Panc1 (cell line): ENCODE measurements at regions not wholly inside any gene's neighbourhood (a gene's known extent, or its start where the extent isn't known, plus 50 kb on each side); places are given as distances from the start of the nearest gene placed in this dataset.

Source experiments
- ATAC-seq: fragments of 200-7000 bp; cut with Tn5 transposase; 2 replicates; pipeline ENCODE4 v1.9.1; 2020; ENCODE audit warnings: mild to moderate bottlenecking, moderate library complexity
- BruUV-seq: library from RNA; stranded (reverse); fragments of 400-500 nt; replicated peaks from 2 replicates; lab custom pipeline; 2021; lab: Mats Ljungman, UMichigan
- CTCF ChIA-PET: fragments of 300-600 bp; sonication (Branson Sonifier 250); formaldehyde crosslinking; loops from one replicate; lab custom pipeline; 2022; ENCODE audit warnings: antibody characterized with exemption; lab: Charles Lee
- POLR2A ChIA-PET: fragments of 300-600 bp; sonication (Branson Sonifier 250); formaldehyde crosslinking; loops from one replicate; lab custom pipeline; 2022; ENCODE audit warnings: antibody characterized with exemption; lab: Charles Lee
- DNase-seq: peaks from one replicate; pipeline ENCODE4 v3.0.0-alpha.2; 2010; ENCODE audit warnings: low read depth, low spot score
- H3K27ac ChIP-seq: 2 replicates; pipeline ENCODE4 v1.5.1; 2011; ENCODE audit warnings: mild to moderate bottlenecking, low read length, inconsistent platforms
- H3K27me3 ChIP-seq: fragments of 200-500 bp; sonication (Bioruptor generic); 2 replicates; pipeline ENCODE4 v1.6.0; 2014; ENCODE audit warnings: low read length, inconsistent platforms; ENCODE audit not compliant: control insufficient read depth, insufficient read depth
- H3K36me3 ChIP-seq: fragments of 200-500 bp; sonication (Bioruptor generic); 2 replicates; pipeline ENCODE4 v1.5.1; 2014; ENCODE audit warnings: inconsistent platforms, mild to moderate bottlenecking, low read length, moderate library complexity; ENCODE audit not compliant: control insufficient read depth, insufficient read depth
- H3K4me1 ChIP-seq: 2 replicates; pipeline ENCODE4 v1.5.1; 2011; ENCODE audit warnings: inconsistent platforms, mild to moderate bottlenecking, low read length, moderate library complexity; ENCODE audit not compliant: control insufficient read depth, insufficient read depth
- H3K4me3 ChIP-seq, 2 experiments: 2 replicates each; pipeline ENCODE4 v1.5.1; 2011 to 2012; ENCODE audit warnings: low read depth in 2 of 2, low read length in 2 of 2, mild to moderate bottlenecking in 2 of 2, inconsistent platforms in 1 of 2, moderate library complexity in 1 of 2
- H3K9me3 ChIP-seq: fragments of 200-500 bp; sonication (Bioruptor generic); 2 replicates; pipeline ENCODE4 v1.5.1; 2014; ENCODE audit warnings: low read depth, mild to moderate bottlenecking, inconsistent platforms, low read length, moderate library complexity; ENCODE audit not compliant: control insufficient read depth, insufficient read depth
- POLR2AphosphoS5 ChIP-seq: IDR thresholded peaks from 2 replicates; pipeline ENCODE4 v1.6.1; 2012; ENCODE audit warnings: mild to moderate bottlenecking, low read depth, low read length, moderate library complexity
- SIN3A ChIP-seq: IDR thresholded peaks from 2 replicates; pipeline ENCODE4 v1.6.1; 2012; ENCODE audit warnings: low read depth, mild to moderate bottlenecking, low read length, moderate library complexity, borderline replicate concordance; ENCODE audit not compliant: insufficient read depth
- TCF7L2 ChIP-seq: IDR thresholded peaks from 2 replicates; pipeline ENCODE4 v1.6.1; 2011; ENCODE audit warnings: mild to moderate bottlenecking, low read depth, low read length, inconsistent platforms
- in situ Hi-C: cut with HindIII; loops from 2 replicates; pipeline ENCODE4 v1.10.0; 2016; ENCODE audit warnings: low sequenced_read_pairs, low pct_unique_long_range_greater_than_20kb
- intact Hi-C: fragments of 100-400 bp; cut with micrococcal nuclease; formaldehyde crosslinking; loops from one replicate; pipeline ENCODE4 v1.10.0; 2022; ENCODE audit not compliant: unreplicated experiment
- TF ChIP-seq, protein P1 (sequence below), 2 experiments: IDR thresholded peaks; 2 replicates each; pipeline ENCODE4 v1.6.1; 2011 to 2012; ENCODE audit warnings: low read depth in 2 of 2, control low read depth in 1 of 2, low read length in 1 of 2, mild to moderate bottlenecking in 1 of 2, moderate library complexity in 1 of 2; ENCODE audit not compliant: insufficient read depth in 1 of 2
- TF ChIP-seq, protein P2 (sequence below): fragments of 450-650 bp; IDR thresholded peaks from 2 replicates; pipeline ENCODE4 v1.5.1; 2017; ENCODE audit warnings: mild to moderate bottlenecking

DNA sequence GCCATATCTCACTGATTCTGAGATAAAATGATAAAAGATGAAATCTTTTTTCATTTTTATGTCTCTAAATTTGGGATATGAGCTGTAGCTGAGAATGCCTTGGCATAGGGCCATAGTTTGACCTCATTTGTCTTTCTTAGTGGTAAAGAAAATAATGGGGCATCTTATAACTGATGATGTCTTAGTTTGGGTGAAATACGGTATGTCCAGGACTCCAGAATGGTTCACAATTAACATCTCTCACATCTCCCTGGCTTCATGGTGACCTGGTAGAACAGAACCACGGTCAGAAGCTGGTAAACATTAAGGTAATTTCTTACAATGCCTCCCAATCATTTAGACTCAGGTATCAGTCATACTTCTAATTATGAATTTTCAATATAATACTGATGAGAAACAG lies 250.8 kb downstream of the MAT2B start:
- ATAC-seq (no peak), DNase-seq (no peak)
- in situ Hi-C loops = no loop called here
- TF ChIP-seq, protein P1, sequence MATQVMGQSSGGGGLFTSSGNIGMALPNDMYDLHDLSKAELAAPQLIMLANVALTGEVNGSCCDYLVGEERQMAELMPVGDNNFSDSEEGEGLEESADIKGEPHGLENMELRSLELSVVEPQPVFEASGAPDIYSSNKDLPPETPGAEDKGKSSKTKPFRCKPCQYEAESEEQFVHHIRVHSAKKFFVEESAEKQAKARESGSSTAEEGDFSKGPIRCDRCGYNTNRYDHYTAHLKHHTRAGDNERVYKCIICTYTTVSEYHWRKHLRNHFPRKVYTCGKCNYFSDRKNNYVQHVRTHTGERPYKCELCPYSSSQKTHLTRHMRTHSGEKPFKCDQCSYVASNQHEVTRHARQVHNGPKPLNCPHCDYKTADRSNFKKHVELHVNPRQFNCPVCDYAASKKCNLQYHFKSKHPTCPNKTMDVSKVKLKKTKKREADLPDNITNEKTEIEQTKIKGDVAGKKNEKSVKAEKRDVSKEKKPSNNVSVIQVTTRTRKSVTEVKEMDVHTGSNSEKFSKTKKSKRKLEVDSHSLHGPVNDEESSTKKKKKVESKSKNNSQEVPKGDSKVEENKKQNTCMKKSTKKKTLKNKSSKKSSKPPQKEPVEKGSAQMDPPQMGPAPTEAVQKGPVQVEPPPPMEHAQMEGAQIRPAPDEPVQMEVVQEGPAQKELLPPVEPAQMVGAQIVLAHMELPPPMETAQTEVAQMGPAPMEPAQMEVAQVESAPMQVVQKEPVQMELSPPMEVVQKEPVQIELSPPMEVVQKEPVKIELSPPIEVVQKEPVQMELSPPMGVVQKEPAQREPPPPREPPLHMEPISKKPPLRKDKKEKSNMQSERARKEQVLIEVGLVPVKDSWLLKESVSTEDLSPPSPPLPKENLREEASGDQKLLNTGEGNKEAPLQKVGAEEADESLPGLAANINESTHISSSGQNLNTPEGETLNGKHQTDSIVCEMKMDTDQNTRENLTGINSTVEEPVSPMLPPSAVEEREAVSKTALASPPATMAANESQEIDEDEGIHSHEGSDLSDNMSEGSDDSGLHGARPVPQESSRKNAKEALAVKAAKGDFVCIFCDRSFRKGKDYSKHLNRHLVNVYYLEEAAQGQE (IDR thresholded peaks at IDR 0.05; ENCODE audit: insufficient read depth in 1 of 2, low read depth in 2 of 2, low read length in 1 of 2) = no peak
- TF ChIP-seq, protein P2, sequence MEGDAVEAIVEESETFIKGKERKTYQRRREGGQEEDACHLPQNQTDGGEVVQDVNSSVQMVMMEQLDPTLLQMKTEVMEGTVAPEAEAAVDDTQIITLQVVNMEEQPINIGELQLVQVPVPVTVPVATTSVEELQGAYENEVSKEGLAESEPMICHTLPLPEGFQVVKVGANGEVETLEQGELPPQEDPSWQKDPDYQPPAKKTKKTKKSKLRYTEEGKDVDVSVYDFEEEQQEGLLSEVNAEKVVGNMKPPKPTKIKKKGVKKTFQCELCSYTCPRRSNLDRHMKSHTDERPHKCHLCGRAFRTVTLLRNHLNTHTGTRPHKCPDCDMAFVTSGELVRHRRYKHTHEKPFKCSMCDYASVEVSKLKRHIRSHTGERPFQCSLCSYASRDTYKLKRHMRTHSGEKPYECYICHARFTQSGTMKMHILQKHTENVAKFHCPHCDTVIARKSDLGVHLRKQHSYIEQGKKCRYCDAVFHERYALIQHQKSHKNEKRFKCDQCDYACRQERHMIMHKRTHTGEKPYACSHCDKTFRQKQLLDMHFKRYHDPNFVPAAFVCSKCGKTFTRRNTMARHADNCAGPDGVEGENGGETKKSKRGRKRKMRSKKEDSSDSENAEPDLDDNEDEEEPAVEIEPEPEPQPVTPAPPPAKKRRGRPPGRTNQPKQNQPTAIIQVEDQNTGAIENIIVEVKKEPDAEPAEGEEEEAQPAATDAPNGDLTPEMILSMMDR = no peak
- TF ChIP-seq TCF7L2 = no peak
- no peak for TF ChIP-seq SIN3A
- TF ChIP-seq POLR2AphosphoS5 = no peak
- Histone ChIP-seq H3K27ac (no peak overlapping the region), H3K27me3 (no peaks in the 10 kb centered on the region), H3K4me3 (no peak overlapping the region), H3K4me1 (no peaks in the 10 kb centered on the region), H3K9me3 (no peaks in the 10 kb centered on the region), H3K36me3 (no peaks in the 10 kb centered on the region)
- CTCF ChIA-PET = no interaction called here
- intact Hi-C loops = no loop called here
- no TSS peak for BruUV-seq
- POLR2A ChIA-PET = no interaction called here

DNA sequence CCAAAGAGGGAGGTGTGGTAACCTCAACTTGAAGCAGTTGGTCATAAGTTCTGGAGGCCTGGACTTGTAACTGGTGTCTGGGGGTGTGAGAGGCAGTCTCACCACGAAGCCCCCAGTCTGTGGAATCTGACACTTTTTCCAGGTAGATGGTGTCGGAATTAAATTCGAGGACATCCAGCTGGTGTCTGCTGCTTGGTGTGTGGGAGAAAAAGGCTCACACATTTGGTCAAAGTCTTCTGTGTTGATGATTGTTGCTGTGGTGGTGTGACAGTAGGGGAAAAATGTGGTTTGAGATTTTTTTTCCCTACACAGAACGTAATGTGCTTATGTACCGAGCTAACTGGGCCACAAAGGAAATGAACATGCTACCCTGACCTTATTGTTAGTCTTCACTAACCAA lies 251.9 kb downstream of the MAT2B start:
- DNase-seq (no peak), ATAC-seq (no peak)
- POLR2A ChIA-PET = no interaction called here
- BruUV-seq = no TSS peak
- in situ Hi-C loops (no loop called here), intact Hi-C loops (no loop called here)
- H3K9me3 ChIP-seq = no peaks in the 10 kb centered on the region
- no peaks in the 10 kb centered on the region for H3K27me3 ChIP-seq
- H3K27ac ChIP-seq = no peak overlapping the region
- no peak overlapping the region for H3K4me3 ChIP-seq
- CTCF ChIA-PET = no interaction called here
- no peaks in the 10 kb centered on the region for H3K4me1 ChIP-seq
- TF ChIP-seq, protein P1 (IDR thresholded peaks at IDR 0.05; ENCODE audit: insufficient read depth in 1 of 2, low read depth in 2 of 2, low read length in 1 of 2) = no peak
- TF ChIP-seq, protein P2 = no peak
- no peaks in the 10 kb centered on the region for H3K36me3 ChIP-seq
